ENCODE measurements at regions not wholly inside any gene's neighbourhood (a gene's known extent, or its start where the extent isn't known, plus 50 kb on each side); places are given as distances from the start of the nearest gene placed in this dataset.
"Not testable (repeated sequence)": the region's sequence is repeated elsewhere in the genome, so short reads cannot be mapped to it uniquely, and the experiment has no call there.

DNA sequence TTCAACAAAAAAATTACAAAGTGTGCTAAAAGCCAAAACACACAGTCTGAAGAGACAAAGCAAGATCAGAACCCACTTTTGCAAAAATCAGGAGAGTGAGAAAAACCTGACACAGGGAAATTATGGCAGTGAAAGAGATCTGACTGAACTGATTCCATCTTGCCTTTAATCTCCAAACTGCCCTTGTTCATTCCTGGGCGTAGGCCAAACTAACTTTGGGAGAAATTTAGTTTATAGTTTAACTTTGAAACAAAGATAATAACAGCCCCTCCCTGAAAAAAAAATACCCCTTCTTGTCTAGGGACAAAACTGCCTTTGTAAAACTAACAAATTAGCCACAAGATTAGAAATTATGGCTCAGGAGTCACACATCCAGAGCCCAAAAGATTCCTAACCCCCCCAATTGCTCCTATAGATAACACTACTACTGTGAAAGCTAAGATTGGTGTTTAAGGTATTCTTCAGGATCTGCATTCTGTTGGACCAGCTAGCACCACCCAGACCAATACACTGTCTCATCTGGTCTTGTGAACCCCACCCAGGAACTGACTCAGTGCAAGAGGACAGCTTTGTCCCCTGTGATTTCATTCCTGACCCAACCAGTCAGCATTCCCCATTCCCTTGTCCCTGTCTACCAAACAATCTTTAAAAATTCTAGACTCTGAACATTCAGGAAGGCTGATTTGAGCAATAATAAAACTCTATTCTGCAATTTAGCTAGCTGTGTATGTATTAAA, 226.1 kb upstream of the SH3BP4 start:
- DNase-seq (ENCODE audit: low read depth in 1 of 2, low spot score in 1 of 2), result no peak

DNA sequence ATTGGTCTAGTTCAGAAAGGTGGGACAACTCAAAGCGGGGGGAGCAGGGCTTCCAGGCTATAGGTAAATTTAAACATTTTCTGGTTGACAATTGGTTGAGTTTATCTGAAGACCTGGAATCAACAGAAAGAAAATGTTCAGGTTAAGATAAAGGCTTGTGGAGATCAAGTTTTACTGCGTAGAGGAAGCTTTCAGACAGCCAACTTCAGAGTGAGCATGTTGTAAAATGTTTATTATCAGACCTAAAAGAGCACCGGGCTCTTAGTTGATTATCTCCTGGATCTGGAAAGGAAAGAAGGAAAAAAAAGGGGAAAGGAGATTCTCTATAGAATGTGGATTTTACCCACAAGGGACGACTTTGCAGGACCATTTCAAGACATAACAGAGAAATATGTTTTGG, 227.0 kb upstream of the SH3BP4 start:
- no peak for DNase-seq (ENCODE audit: low read depth in 1 of 2, low spot score in 1 of 2)

DNA sequence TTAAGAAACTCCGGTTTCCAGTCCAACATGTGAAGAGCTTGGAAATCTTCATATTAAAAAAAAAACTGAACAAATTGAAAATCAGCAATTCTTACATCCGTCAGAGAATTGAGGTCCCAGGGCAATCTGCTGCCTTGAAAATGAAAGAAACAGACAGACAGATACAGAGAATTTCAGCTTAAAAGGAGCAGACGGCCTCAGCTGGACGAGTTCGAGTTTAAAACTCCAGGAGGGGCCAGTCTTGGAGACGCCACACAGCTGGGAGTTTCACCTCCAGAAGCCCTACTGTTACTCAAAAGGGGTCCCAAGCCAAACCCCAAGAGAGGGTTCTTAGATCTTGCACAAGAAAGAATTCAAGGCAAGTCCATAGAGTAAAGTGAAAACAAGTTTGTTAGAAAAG, 226.5 kb upstream of the ARL4C start:
- DNase-seq (ENCODE audit: low read depth in 1 of 2, low spot score in 1 of 2), result no peak

DNA sequence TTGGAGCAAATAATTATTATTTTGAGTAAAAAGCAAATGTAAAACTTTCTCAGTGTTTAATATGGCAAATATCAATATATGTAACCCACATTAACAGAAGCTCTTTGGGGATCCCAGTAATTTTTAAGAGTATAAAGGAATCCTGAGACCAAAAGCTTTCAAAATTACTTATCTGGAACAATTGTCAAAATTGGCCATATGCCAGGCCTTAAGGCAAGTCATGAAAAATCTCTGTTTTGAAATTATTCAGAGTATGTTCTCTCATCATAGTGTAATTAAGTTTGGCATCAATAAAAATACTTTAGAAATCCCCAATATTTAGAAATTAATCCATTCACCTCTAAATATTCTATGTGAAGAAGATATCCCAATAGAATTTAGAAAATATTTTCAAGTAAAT, 225.3 kb upstream of the ARL4C start:
- no peak for DNase-seq (ENCODE audit: low read depth in 1 of 2, low spot score in 1 of 2)

DNA sequence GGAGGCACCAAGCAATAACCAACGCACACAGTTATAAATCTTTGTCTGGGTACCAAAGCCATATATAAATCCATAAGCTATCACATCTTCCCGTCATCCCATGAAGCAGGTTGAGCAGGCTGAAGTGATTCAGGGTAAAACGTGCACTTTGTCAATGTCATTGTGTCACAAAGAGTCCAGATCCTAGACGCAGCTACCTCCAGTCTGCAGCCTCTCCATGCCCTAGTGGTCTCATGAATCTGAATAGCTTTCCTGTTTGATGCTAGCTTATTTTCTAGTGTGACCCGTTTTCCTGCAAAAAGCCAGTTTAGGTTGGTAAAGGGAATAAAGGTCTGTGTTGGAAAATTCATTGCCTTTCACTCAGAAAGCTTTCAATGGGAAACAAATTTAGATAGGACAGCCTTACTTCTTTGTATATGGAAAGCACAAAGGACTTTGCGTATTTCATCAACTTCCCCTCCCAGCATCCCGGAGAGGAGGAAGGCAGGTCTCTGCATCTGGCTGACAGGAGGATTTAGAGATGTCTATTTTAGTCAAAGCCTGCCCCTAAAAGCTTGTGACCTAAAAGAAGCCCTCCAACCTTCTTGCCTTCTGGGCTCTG, 222.3 kb upstream of the ARL4C start:
- no peak for DNase-seq (ENCODE audit: low read depth in 1 of 2, low spot score in 1 of 2)

DNA sequence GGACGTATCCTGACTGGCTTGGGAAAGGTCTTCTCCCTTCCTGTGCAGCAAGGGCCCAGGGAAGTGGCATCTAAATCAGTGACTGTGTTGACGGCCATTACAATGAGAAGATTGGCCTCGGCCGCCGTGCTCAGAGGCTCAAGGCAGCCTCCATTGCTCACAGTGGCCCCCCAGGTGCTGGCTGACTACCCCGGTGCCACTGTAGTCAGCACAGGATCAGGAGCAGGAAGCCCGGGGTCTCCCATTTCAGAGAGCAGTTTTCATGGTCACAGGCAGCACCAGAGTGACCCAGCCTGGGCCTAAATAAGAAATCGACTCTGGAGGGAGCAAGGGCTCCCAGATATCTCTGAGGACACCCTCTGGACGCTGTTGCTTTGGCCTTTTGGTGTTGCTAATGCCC, 219.4 kb upstream of the ARL4C start:
- DNase-seq (ENCODE audit: low read depth in 1 of 2, low spot score in 1 of 2), result no peak

DNA sequence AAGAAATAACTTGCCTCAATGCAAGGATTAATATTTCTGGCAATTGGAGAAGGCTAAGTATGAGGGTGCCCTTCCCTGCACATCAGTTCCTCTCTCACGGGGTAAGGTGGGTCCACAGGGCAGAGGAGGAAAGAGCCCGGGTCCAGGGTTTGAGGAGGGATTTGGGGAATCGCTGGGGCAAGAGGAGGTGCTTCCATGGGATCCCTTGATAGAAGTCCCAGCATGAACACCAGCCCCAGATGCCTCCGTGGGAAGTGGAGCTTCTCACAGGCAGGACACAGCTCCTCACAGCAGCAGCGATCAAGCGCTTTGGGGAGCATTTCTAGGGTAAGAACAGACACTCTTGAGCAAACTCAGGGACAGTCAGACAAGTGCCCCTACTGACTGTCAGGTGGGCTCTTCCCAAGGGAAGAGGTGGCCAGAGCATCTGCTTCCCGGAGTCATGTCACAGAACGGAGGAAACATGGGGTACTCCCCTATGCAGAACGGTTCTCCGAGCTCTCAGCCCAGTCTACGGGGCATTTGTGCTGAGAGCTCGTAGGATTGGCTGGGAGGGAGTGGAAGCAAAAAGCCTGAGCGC, 218.9 kb upstream of the ARL4C start:
- no peak for DNase-seq (ENCODE audit: low read depth in 1 of 2, low spot score in 1 of 2)

DNA sequence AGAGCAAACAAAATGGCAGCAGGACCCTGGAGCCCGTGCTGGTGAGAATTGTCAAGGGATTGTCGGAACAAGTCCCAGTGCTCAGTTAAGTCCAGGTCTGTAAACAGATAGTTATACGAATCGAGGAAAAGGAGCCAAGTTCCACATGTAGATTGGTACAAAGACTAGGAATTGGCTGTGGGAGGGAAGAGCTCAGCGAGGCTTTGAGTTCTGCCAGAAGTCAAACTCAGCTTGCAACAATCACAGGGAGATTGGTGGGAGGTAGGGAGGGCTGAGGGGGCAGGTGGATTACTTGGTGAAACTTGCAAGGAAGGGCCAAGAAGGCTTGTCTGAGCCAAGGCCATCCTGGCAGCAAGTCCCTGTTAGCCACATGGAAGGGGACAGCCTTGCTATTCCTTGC, 217.8 kb upstream of the ARL4C start:
- no peak for DNase-seq (ENCODE audit: low read depth in 1 of 2, low spot score in 1 of 2)

DNA sequence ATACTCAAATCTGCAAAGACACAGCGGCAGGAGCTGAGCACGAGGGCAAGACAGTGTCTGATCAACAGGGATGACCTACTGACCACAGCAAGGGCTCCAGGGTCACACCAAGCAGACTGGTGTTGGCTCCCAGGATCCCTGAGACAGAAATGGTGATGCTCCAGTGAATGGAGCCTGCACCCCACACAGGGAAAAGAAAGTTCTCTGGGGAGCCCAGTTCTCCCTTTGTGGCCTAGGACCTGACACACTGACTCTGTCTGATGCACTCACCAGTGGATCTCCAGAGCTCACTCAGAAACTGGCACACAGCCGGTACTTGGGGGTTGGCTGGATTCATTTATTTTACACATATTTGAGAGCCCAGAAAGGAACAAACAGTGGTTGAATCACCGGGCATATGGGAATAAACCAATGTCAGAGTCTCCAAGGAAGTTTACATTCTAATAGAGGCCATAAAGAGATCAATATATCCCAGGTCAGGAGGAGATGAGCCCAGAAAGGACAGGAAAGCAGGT, 215.6 kb upstream of the ARL4C start:
- no peak for DNase-seq (ENCODE audit: low read depth in 1 of 2, low spot score in 1 of 2)

DNA sequence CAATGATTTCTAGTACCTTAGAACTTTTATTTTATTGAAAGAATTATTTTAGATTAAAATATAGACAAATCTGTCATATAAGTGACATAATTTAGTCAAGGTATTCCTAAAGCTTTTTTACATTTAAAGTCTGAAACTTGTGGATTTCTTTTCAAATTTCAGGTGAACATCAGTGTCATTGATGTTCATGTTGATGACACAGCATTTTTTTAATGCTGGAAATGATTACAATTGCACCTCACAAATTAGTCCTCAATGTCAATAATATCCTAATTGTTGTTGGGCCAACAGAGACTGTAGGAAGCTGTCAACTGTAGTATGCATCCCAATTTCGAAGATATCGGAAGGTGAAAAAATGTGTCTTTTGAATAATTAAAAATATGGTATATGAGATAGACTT, 214.4 kb upstream of the ARL4C start:
- no peak for DNase-seq (ENCODE audit: low read depth in 1 of 2, low spot score in 1 of 2)

DNA sequence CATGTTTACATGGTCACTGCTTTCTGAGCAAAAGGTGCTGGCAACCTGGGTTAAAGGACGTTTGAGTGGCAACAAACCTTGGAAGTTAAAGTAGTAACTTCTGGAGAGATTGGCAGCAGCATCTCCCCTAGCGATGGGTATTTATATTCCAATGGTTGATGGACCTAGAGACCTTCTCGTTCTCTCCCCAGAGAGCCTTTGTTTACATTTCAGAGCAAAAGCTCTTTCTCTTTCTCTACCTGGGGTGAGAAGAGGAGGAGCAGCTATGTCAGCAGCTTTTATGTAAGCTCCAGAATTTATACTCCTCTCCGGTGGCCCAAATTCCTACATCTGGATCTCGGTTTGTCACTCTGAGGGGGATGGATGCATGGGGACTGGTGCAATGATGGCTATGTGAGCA, 213.7 kb upstream of the ARL4C start:
- DNase-seq (ENCODE audit: low read depth in 1 of 2, low spot score in 1 of 2), result no peak

DNA sequence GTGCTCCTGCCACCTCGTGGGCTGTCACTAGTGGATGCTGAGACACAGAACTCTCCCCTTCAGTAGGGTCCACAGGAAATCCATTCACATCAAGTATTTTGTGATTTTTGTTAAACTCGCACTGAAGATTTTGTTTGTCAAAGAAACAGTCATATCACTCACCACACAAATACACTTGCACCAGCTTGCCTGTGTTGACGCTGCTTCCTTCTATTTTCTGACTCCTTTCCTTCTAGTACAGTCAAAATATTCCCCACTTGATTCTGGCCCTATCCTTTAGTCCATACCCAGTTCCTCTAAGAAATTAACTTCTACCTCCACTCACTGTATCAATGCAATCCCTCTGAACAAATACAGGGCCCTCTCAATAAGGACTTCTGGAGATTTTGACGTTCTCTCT, 213.2 kb upstream of the ARL4C start:
- no peak for DNase-seq (ENCODE audit: low read depth in 1 of 2, low spot score in 1 of 2)

DNA sequence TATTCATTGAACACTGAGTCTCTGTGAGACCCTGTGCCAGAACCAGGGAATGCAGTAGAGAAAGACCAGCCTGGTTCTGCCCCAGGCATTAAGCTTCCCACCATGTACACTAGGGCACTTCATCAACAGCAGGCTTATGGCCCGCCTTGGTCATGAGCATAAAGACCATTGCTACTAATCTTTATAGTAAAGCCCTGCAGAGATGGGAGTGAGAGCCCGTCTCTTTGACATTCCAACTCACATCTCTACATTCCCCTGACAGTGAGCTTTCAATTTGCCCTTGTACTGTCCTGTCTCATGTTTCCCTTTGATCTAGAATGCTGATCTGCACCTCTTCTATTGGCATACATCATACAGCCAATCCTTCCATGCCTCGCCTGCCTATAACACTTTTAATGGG, 211.8 kb upstream of the ARL4C start:
- DNase-seq (ENCODE audit: low read depth in 1 of 2, low spot score in 1 of 2), result no peak

DNA sequence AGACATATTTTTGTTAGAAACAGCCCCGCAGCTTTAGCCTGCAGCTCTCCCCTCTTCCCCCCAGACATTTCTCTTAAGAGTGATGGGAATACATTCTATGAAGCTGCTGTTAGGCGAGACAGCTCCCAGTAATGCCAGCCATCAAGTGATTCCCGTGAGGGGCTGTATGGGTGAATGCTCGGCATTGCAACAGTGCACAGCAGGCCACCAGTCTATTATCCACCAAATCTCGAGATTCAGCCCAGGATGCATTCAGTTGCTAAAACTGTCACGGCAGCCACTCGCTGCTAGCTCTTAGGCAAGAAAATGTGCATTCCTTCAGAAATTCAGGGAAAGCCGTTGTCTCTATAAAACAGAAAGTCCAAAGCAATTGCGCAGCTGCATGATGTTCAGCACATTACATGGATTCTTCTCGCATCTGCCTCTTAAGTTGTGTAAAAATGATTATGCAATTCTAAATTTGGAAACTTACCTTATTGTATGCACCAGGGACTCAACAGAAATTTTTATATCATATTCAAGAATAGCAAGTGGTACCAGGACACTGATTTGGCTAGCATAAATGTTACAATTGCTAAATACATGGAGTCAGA, 211.3 kb upstream of the ARL4C start:
- DNase-seq (ENCODE audit: low read depth in 1 of 2, low spot score in 1 of 2), result no peak

DNA sequence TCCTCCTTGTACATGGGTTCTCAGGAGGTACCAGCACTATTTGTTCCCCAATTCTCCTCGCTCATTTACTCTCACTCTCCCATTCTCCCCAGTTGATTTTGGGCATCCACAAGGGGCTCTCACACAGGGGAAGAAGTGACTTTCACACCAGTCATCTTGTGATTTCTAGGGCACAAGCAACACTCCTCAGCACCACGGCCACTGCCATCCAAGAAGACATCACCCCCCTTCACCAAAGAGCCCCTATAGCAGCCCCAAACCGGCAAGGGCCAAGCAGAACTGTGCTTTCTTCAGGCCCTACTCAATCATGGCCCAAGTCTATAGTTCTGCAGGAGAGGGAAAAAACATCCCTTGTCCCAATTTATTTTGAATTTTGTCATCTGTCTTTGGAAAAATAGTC, 209.2 kb upstream of the ARL4C start:
- no peak for DNase-seq (ENCODE audit: low read depth in 1 of 2, low spot score in 1 of 2)

DNA sequence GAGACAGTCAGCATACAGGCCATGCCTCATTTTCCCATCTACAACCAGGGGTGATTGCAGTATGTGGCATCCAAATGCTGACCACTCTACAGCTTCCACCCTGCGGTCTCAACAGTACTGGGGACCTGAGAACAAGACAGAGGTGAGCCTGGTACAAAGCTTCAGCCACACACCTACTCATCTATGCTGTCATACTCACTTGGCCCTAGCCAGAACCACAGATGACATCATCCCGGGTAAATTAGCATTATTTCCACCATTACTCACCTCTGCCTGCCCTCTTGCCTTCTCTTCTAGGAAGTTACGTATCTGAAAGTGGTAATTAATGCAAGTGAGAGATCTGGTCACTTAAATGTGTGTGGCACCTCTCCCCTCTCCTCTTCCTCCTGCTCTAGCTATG, 208.2 kb upstream of the ARL4C start:
- no peak for DNase-seq (ENCODE audit: low read depth in 1 of 2, low spot score in 1 of 2)

DNA sequence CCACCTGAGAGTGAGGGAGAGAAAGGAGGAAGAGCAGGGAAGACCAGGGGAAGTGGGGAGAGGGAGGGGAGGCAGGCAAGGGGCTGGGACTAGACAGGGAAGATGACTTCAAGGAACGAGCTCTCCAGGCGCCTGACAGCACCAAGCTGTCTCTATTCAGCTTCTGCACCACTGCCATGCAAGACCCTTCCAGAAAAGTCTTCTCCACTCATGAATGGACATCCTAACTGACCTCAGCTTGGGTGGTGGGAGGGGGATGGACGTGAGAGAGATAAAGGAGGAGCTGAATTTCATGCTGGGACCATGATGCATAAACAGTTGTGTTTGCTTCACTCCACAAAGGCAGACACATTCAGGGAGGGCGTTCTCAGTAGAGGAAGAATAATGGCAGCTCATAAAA, 206.4 kb upstream of the ARL4C start:
- DNase-seq (ENCODE audit: low read depth in 1 of 2, low spot score in 1 of 2), result no peak

DNA sequence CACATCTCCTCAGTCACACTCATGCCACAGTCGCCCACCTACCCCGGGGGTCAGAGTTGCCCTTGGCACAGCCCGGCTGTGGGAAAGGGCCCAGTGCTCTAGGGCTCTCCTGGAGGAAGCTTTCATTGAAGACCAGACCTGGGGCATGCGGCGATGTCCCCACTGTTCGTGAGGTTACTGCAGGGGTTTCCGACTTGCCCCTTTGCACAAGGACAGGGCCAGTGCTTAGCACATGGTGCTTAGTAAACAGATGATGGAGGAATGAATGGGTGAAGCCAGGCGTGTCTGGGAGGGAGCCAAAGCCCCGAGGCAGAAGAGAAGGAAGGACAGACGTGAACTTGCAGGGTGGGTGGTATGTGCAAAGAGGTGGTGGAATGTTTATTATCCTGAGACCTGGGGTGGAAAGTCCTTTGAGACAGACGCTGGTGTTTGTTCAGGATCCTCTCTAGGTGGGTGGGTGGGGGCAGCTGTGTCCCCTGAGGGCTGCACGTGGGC, 205.9 kb upstream of the ARL4C start:
- DNase-seq (ENCODE audit: low read depth in 1 of 2, low spot score in 1 of 2), result no peak

DNA sequence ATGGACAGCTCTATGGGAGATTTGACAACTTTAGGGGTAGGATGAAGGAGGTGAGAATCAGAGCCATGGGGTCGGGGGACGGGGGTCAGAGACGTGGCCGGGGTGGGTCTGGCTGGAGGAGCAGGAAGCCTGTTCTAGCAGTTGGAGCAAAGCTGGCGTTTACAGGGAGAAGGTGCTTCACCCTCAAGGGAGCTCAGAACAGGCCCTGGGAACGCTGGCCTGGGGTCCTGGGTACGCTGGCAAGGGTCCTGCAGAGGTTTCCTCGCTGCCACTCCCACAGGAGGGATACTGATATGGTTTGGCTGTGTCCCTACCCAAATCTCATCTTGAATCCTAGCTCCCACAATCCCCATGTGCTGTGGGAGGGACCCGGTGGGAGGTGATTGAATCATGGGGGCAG, 205.0 kb upstream of the ARL4C start:
- DNase-seq (ENCODE audit: low read depth in 1 of 2, low spot score in 1 of 2), result no peak

DNA sequence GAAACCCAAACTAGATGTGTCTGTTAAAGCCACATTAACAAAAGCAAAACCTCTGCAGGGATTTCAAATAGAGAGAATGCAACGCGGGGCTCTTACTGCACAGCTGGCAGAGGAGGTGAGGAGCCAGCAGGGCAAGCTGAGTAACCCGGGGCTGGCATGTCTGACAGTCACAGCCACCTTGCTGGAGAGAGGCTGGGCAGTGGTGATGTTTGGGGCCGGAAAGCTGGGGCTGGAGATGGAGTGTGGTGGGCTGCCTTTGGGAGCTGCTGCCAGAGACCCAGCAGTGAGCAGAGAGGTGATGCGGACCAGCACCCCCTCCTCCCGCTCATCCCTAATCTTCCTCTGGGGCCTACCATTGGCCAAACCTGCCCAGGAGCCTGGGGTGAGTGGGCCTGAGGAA, 204.5 kb upstream of the ARL4C start:
- no peak for DNase-seq (ENCODE audit: low read depth in 1 of 2, low spot score in 1 of 2)

DNA sequence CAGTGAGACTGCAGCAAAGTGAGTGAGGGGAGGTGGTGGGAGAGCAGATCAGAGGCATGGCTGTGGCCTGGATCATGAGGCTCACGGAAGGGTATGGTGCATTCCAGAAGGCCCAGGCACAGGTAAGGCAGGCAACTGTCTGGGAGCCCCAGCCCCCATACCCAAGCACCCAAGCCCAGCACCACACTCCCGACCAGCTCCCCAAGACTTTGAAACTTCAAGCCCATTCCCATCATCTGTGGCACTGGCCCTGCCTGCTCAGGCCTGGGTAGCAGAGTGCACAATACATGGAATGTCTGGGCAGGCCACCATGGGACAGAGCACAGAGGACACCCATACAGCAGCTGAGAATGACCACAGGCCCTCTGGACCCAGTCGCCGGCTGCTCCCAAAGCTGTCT, 202.6 kb upstream of the ARL4C start:
- no peak for DNase-seq (ENCODE audit: low read depth in 1 of 2, low spot score in 1 of 2)

DNA sequence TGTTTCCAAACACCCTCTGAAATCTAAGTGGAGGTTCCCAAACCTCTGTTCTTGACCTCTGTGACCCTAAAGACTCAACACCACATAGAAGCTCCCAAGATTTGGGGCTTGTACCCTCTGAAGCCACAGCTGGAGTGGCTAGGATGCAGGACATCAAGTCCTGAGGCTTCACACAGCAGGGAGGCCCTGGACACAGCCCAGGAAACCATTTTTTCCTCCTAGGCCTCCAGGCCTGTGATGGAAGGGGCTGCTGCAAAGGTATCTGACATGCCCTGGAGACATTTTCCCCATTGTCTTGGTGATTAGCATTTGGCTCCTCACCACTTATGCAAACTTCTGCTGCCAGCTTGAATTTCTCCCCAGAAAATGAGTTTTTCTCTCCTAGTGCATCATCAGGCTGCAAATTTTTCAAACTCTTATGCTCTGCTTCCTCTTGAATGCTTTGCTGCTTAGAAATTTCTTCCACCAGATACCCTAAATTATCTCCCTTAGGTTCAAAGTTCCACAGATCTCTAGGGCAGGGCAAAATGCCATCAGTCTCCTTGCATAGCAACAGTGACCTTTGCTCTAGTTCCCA, 200.5 kb upstream of the ARL4C start:
- not testable (repeated sequence) for DNase-seq (ENCODE audit: low read depth in 1 of 2, low spot score in 1 of 2)

Data from activated T-helper 1 cell treated with anti-CD3 and anti-CD28 coated beads, Interleukin-2, amount 50 U/mL, for 16 hours (primary cell).